ENCODE measurements at regions not wholly inside any gene's neighbourhood (a gene's known extent, or its start where the extent isn't known, plus 50 kb on each side); places are given as distances from the start of the nearest gene placed in this dataset.
"Not testable (repeated sequence)": the region's sequence is repeated elsewhere in the genome, so short reads cannot be mapped to it uniquely, and the experiment has no call there.

DNA sequence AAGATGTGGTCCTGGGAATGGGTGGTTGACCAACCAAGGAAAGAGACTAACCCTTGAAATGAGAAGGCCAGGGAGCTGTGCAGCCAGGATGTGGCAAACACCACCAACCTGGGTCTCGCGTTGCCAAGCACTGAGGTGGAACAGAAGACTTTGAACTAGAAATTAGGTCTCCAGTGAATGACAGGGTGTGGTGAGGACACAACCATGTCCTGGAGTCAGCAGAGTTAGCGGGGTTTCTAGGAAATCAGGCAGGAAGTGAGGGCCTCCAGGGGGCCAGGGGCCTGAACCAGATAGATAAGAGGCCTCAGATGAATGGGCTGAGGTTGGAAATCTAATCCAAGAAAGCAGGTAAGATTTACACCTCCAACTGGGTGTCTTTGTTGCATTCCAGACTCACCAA, 353.3 kb upstream of the ARID1B start:
- no peak for DNase-seq (ENCODE audit: low read depth in 3 of 3, low spot score in 2 of 3)

DNA sequence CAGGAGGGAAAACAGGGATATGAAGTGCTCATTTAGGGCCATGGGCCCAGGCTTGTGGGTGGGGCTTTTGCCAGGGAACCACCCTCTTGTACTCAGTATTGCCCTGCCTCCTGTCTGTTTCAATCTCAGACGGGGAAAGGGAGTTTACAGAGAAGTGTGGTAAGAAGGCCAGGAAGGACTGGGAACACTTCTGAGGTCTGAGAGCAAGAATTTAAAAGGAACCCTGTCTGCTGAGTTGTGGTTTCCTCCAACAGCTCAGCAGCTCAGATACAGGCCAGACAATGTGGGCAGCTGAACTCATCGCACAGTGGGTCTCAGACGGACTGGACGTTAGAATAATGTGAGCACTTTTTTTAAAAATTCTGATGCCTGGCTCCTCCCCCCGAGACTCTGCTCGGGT, 354.1 kb upstream of the ARID1B start:
- no peak for DNase-seq (ENCODE audit: low read depth in 3 of 3, low spot score in 2 of 3)

DNA sequence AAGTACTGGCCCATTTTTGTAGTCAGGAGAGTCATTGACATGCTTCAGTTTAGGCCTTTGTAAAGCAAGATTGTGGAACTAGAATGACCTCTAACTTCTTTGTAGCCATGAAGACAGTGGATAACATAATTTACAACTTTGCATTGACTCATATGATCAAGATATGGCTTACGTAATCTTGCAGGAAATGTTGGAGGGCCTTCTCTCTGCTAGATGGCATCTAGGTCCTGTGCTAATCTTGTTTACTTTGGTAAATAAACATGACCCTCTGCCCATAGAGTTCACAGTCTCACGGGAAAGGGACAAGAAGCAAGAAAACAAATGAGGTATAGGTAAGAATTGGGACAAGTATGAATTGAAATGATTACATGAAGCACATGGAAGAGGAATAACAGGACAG, 355.2 kb upstream of the ARID1B start:
- no peak for DNase-seq (ENCODE audit: low read depth in 3 of 3, low spot score in 2 of 3)

DNA sequence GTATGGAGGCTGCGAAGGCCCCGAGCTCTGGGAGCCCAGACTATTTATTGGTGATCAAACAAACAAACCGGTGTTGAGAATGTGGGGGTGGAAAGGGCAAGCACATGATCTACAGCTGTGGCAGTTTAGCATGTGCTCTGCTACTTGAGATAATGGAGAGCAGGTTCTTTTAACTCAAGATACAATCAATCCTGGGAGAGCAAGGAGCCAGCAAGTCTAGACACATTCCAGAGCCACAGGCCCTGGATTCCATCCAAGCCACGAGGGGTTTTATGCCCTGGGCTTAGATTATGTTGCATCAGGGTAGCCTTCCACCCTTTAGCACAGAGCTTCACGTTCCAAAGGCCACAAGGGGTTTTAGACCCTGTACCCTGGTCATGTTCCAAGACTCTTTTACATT, 355.9 kb upstream of the ARID1B start:
- DNase-seq (ENCODE audit: low read depth in 3 of 3, low spot score in 2 of 3) = not testable (repeated sequence)

DNA sequence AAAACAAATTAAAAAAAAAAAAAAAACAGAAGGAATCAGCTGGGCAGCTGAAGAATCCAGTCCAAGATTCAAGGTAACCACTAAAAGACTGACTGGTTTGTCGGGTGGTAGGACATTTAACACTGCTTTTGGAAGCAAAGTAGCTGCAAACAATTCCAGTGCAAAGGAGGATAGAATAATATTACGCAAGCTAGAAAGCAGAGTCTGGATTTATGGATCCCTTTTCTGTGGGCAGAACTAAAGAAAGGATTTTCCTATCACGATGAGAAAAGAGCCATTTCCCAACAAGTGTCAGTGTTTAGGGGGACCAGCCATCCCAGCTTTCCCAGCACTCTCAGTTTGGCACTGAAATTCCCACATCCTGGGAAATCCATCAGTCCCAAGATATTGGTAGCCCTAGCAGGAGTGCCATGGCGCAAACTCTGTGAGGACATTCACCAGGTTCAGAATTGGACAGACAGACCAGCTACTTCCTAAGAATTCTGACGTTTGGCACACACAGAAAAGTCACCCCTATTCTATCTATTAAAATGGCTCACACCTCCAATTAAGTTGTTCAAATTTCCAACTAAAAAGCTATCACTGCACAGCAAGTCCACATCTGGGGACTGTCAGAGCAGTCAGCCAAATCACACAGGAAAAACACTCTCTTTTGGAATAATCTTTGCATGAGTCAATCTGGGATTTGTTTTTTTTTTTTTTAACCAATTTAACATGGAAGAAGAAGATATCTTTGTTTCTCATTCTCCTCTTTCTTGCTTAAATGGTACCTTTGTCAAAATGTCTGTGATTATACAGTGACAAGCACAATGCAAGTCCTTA, 356.8 kb upstream of the ARID1B start:
- no peak for DNase-seq (ENCODE audit: low read depth in 3 of 3, low spot score in 2 of 3)

DNA sequence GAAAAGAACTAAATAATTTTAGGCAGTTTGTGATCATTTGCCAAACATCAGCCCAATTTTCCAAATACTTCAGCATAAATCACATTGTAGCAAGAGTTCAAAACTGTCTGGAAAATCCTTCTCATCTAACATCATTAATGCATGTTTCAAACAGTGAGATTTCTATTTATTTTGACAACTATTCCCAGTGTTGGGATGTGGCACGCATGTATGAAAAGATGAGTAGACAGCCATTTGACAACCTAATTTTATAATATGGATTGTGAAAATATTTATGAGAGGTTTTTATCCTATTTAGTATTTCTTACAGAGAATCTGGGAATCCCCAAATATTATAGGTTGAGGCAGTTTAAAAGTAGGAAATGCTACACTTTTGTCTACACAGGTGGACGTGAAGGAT, 357.6 kb upstream of the ARID1B start:
- DNase-seq (ENCODE audit: low read depth in 3 of 3, low spot score in 2 of 3) = no peak

DNA sequence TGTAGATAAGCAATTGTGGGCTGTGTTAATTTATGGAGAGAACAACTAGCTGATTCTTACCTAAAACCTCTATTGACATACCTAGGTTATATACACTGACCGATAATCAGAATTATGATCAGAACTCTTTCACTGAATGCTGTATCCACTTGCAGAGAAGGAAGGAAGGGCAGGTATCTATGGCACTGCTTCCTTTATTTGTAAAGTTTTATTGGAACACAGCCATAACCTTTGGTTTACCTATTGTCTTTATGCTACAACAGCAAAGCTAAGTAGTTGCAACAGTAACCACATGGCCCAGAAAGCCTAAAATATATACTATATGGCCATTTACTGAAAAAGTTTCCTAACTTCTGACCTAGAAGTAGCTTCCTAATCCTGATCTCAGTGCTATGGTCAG, 358.9 kb upstream of the ARID1B start:
- no peak for DNase-seq (ENCODE audit: low read depth in 3 of 3, low spot score in 2 of 3)

DNA sequence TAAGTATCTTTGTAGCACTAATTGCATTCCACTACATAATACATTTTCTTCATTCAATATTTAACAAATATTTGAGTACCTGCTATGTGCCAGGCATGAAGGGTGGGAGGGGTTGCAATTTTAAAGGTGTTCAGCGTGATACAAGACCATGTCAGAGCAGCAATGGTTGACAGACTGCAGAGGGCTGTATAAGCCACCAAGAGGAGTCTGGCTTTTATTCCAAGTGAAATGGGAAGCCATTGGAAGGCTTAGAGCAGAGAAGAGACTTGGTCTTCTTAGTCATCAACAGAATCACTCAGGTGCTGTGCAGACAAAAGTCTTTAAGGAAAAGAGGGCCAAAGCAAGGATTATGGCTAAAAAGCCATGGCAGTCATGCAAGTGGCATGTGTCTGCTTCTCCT, 360.8 kb upstream of the ARID1B start:
- DNase-seq (ENCODE audit: low read depth in 3 of 3, low spot score in 2 of 3) = no peak

DNA sequence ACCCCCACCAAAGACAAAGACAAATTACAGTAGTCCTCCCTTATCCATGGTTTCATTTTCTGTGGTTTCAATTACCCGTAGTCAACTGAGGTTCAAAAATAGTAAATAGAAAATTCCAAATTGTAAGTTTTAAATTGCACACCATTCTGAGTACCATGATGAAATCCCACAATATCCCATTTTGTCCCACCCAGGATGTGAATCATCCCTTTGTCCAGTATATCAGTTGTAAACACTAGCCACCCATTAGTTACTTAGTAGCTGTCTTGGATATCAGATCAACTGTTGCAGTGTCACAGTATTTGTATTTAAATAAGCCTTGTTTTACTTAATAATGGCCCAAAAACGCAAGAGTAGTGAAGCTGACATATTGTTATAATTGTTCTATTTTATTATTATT, 364.0 kb upstream of the ARID1B start:
- no peak for DNase-seq (ENCODE audit: low read depth in 3 of 3, low spot score in 2 of 3)

DNA sequence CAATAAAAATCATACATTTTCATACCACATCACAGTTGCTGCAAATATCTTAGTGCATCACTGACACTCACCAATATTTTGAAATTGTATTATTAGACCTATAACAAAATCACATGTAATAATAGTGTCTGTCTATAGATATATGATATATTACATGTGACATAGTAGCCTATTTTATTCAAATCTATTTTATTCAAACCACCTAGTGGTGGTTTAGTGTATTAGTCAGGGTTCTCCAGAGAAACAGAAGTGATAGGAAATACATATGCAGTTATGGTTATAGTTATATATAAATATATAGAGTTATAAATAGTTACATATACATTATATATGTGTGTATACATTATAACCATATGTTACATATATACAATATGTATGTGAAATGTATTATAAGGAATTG, 366.5 kb upstream of the ARID1B start:
- DNase-seq (ENCODE audit: low read depth in 3 of 3, low spot score in 2 of 3) = no peak

DNA sequence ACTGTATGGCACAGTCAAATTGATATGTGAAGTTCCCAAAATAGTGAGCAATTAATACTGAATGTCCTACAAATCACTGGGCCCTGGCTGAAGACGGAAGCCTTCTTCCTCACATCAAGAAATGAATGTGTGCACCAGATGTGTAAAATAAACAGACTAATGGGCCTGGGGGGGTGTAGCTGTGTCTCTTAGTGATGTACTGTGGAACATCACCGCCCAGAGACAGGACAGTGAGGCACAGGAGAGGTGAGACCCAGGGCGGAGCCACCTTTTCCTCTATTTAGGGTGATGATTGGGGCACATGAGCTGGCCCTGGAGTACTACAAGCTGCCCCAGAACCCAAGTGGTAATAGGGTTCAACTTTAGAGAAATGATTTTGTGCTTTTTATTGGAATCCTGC, 368.5 kb upstream of the ARID1B start:
- no peak for DNase-seq (ENCODE audit: low read depth in 3 of 3, low spot score in 2 of 3)

DNA sequence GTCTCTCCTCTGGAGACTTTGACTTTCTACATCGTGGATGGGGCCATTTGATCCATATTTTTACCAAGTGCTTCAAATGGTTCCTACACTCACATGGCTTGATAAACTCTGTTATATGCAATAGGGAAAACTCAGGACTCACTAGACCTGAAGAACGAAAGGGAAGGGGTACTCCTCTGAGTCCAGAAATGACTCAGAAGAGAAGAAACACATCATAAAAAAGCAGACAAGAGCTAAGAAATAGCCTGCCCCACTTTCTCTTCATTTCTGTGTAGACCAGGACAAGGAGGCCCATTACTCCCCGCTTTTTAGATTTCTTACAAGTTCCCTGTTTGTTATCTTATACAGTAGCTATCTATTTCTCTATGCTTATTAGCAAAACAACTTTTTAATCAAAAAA, 369.8 kb upstream of the ARID1B start:
- no peak for DNase-seq (ENCODE audit: low read depth in 3 of 3, low spot score in 2 of 3)

DNA sequence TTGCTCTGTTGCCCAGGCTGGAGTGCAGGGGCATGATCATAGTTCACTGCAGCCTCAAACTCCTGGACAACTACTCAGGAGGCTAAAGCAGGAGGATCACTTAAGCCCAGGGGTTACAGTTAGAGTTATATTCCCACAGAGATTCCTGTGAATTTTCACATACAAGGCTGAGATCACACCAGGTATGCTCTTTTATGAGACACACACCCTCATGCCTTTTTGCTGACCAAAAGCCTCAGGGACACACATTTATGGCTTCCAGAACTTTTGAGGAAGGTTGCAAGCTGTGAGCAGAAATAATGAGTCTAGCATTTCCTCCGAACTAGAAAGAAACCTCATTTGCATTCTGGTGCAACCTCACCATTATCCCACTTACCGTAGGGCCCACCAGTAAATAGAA, 370.5 kb upstream of the ARID1B start:
- DNase-seq (ENCODE audit: low read depth in 3 of 3, low spot score in 2 of 3) = no peak

DNA sequence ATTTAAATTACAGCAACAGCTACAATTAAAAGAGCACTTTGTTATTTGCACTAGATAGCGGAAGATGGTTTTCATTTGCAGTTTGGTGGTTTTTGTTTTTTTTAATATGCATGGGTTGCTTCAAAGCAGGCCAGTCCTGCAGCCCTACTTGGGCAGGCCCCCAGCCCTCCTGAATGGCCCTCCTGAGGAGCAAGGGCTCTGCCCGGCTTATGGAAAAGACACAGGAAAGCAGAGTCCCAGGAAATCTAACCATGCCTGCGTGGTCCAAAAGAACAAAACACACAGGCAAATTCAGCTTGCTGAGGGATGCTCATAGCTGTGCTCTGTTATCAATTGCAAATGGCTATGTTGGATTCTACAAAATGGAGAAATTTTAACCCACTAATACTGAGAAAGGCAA, 371.1 kb upstream of the ARID1B start:
- DNase-seq (ENCODE audit: low read depth in 3 of 3, low spot score in 2 of 3) = no peak

DNA sequence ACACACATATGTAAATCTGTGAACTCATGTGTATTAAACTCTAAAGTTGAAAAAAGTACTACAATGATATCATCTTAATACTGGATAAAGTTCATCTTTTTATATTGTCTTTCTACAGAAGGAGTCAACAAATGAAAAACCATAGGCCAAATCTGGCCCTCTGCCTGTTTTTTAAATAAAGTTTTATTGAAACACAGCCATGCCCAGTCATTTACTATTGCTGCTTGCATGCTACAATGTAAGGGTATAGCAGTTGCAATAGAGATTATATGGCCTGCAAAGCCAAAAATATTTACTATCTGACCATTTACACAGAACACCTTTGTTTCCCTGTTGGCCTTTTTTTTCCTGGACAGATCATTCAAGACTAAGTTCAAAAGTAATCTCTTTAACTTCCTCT, 374.6 kb upstream of the ARID1B start:
- DNase-seq (ENCODE audit: low read depth in 3 of 3, low spot score in 2 of 3) = no peak

DNA sequence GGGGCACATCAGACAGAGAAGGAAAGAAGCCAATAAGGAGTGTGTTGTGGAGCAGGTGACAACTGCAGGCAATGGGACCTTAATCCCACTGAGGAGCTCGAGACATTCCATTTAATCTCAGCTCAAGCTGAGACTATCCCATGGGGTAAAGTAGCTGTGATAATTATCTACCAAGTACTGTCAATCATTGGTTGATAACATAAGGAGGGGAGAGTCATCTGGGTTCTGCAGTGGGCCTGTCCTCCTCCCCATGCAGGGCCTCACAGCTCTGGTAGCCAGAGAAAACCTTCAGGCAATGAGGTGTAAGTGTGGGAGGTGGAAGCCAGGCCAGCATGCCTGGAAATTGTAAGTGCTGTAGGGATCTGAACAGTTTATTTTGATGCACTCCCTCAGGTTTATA, 375.0 kb upstream of the ARID1B start:
- no peak for DNase-seq (ENCODE audit: low read depth in 3 of 3, low spot score in 2 of 3)

DNA sequence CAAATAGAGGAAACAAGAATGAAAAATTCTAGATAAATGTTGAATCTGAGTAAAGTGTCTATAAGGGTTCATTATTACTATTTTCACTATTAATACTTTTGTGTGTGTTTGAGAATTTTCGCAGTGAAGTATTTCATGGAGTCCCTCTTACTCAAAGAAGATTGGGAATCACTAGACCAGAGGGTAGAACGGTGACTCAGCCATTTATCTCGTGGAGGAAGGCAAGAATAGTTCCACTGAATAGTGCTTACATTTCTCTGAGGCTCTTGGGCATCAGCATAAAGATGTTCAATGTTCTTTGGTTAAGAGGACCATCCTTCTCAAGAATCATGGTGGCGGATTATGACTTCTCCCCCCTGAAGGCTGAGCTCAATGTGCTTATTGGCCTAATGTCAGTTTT, 376.7 kb upstream of the ARID1B start:
- DNase-seq (ENCODE audit: low read depth in 3 of 3, low spot score in 2 of 3) = no peak

DNA sequence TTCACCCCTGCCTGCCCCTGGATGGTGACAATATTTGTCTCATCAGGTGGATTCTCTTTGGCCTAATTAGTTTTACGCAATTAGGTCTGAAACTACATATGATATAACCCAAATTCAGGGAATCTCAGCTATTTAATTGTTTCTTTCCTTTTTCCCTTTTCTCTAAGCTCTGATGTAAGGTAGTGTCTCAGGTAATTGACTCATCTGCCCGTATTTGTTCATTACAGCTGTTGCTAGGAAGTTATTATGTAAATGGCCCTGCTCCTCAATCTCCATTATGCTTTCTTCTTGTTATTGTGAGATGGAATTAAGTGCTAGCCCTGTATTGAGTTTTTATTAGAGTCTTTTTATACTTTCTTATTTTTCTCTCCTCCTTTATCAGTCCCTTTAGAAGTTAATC, 378.2 kb upstream of the ARID1B start:
- no peak for DNase-seq (ENCODE audit: low read depth in 3 of 3, low spot score in 2 of 3)

DNA sequence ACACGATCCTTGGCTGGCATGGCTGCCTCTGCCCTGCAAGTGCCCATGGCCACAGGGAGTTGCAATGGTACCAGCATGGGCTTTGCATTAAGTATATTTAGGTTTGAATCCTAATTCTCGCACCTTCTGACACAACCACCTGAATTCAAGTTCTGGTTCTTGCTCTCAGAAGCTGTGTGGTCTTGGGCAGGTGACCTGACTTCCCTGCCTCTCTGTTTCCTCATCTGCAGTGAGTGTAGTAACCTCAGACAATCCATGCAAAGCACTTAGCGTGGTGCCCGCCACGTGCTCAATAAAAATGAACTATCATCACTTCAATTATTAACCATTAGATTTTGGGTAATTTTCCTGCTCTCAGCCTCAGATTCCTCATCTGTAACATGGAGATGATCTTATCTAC, 378.8 kb upstream of the ARID1B start:
- DNase-seq (ENCODE audit: low read depth in 3 of 3, low spot score in 2 of 3) = no peak

DNA sequence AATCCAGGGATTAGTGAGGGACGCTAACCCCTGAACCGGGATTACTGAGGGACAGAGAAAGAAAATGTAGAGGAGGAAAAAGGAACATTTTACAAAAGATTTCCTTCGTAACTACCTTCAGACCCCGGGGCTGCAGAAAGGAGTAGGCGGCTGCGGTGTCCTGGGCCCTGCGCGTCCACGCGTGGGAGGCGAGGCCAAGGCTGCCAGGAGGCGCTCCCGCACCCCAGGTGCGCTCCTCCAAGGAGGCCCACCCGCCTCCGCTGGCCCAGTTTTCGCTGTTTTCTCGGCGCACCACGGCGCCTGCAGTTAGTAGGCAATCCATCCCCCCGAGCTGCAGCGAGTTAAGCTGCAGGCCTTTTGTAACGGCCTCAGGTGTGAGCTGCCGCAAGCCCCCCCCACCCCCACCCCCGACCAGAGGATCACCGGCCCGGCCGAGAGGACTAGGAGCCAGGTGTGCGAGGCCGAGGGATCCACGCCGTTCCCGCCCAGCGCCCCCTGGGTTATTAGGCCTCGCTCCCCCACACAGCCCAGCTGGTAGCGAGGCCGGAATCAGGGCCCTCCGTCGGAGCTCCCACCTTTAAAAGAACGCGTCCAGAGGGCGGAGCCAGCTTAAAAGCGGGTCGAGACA, 380.3 kb upstream of the ARID1B start:
- no peak for DNase-seq (ENCODE audit: low read depth in 3 of 3, low spot score in 2 of 3)

DNA sequence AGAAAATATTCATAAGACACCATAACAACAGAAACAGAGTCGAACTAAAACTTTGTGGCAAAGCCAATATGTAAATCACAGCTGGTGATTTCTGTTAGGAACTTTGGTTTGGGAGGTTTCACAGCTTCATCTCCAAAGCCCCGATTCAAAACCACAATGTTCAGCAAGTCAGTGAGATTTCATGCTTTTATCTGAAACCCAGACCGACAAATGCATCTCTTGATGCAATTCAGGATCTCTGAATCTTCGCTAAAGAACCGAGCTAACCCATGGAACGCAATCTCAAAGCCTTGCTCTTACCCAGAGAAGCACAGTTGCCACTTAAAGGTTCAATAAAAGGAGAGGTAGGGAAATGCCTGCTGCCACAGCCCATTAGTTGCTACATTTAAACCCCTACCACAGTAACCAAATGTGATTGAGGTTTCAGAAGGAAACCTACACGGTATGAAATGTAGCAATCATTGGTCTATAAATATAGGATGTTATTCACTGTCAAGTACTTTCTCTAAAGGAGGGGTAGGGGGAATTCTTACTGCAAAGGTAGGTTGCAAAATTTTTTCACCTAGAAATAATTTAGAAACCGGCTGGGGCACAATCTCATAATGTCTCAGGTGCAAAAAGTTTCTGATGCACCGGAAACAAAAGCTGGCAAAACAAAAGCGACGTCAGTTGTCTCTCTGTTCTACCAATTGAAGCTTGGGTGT, 381.0 kb upstream of the ARID1B start:
- DNase-seq (ENCODE audit: low read depth in 3 of 3, low spot score in 2 of 3) = no peak

DNA sequence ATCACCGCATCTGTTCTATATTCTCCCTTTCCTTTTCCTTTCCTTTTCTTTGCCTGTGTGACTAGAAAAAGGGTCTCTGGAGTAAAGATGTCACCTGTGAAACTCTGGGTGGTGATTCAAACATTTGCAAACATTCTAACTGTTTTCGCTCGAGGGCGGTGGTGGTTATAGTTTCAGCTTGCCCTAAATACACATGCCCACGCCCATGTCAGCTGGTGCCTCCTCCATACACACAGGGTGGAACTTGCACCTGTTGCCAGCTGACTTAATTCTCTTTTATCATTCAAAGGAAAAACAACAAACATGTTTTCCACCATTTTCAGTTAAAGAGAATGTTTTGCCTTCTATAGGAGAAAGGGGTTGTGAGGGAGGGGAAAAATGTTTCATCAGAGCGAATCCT, 381.9 kb upstream of the ARID1B start:
- no peak for DNase-seq (ENCODE audit: low read depth in 3 of 3, low spot score in 2 of 3)
